Naive B cell (primary cell): ENCODE measurements at regions not wholly inside any gene's neighbourhood (a gene's known extent, or its start where the extent isn't known, plus 50 kb on each side); places are given as distances from the start of the nearest gene placed in this dataset.
A peak's percentile ranks its signal among the peaks of the same experiment; 100 is the strongest.

Experiments used
- ATAC-seq, 2 donors: fragments of 150-1000 bp; cut with Tn5 transposase; 2 replicates each; pipeline ENCODE4 v1.10.0; 2021; ENCODE audit warnings: low read depth in 2 of 2, mild to moderate bottlenecking in 2 of 2, moderate library complexity in 2 of 2
- DNase-seq: peaks from one replicate; pipeline ENCODE4 v3.0.0; 2022
- H3K27ac Mint-ChIP-seq, 6 donors: one replicate each; pipeline ENCODE4 v1.8.0; 2020 to 2022; ENCODE audit warnings: mild to moderate bottlenecking in 6 of 6, mixed read lengths in 6 of 6, moderate library complexity in 5 of 6, inconsistent platforms in 2 of 6
- H3K27me3 Mint-ChIP-seq, 3 donors: one replicate each; pipeline ENCODE4 v1.8.0; 2021 to 2022; ENCODE audit warnings: mixed read lengths in 3 of 3, mild to moderate bottlenecking in 1 of 3
- H3K36me3 Mint-ChIP-seq, 2 donors: one replicate each; pipeline ENCODE4 v1.8.0; 2020 to 2022; ENCODE audit warnings: mixed read lengths in 2 of 2, inconsistent platforms in 1 of 2, mild to moderate bottlenecking in 1 of 2
- H3K4me1 Mint-ChIP-seq, 3 donors: one replicate each; pipeline ENCODE4 v1.8.0; 2020 to 2022; ENCODE audit warnings: mixed read lengths in 3 of 3, inconsistent platforms in 1 of 3, mild to moderate bottlenecking in 1 of 3, moderate library complexity in 1 of 3
- H3K4me3 Mint-ChIP-seq, 8 donors: one replicate each; pipeline ENCODE4 v1.8.0; 2020 to 2022; ENCODE audit warnings: mild to moderate bottlenecking in 8 of 8, mixed read lengths in 8 of 8, moderate library complexity in 8 of 8, inconsistent platforms in 2 of 8
- H3K9me3 Mint-ChIP-seq, 7 donors: one replicate each; pipeline ENCODE4 v1.8.0; 2020 to 2022; ENCODE audit warnings: mixed read lengths in 7 of 7, mild to moderate bottlenecking in 5 of 7, inconsistent platforms in 2 of 7, moderate library complexity in 1 of 7

- Mint-ChIP-seq H3K4me1 (no peaks in the 10 kb centered on the region), H3K27ac (no peak overlapping the region), H3K4me3 (no peak overlapping the region), H3K27me3 (no peaks in the 10 kb centered on the region), H3K36me3 (no peaks in the 10 kb centered on the region), H3K9me3 (no peaks in the 10 kb centered on the region)
- DNase-seq, result no peak
- no peak for ATAC-seq
These were observed 176.2 kb downstream of the ADGRL4 start for GRCh38 chr1:78830321-78830720.

GRCh38 chr1:78831731-78832360, 174.7 kb downstream of the ADGRL4 start:
- Mint-ChIP-seq H3K4me1 (no peaks in the 10 kb centered on the region), H3K9me3 (no peaks in the 10 kb centered on the region), H3K4me3 (no peak overlapping the region), H3K27me3 (no peaks in the 10 kb centered on the region), H3K36me3 (no peaks in the 10 kb centered on the region), H3K27ac (peak overlapping the region in 1 of 6 donors; percentile 66)
- no peak for ATAC-seq
- DNase-seq, result no peak

GRCh38 chr1:78833491-78833890, 173.0 kb downstream of the ADGRL4 start:
- H3K36me3 Mint-ChIP-seq, result no peaks in the 10 kb centered on the region
- no peaks in the 10 kb centered on the region for H3K4me1 Mint-ChIP-seq
- no peak for DNase-seq
- H3K27ac Mint-ChIP-seq, result no peak overlapping the region
- ATAC-seq, result no peak
- H3K4me3 Mint-ChIP-seq, result no peak overlapping the region
- no peaks in the 10 kb centered on the region for H3K27me3 Mint-ChIP-seq
- no peaks in the 10 kb centered on the region for H3K9me3 Mint-ChIP-seq

GRCh38 chr1:78834201-78834741, 172.3 kb downstream of the ADGRL4 start:
- no peak overlapping the region for H3K27ac Mint-ChIP-seq

GRCh38 chr1:78836726-78837125, 169.8 kb downstream of the ADGRL4 start:
- Mint-ChIP-seq H3K9me3 (no peaks in the 10 kb centered on the region), H3K27me3 (no peaks in the 10 kb centered on the region), H3K27ac (no peak overlapping the region), H3K4me3 (no peak overlapping the region), H3K4me1 (no peaks in the 10 kb centered on the region), H3K36me3 (no peaks in the 10 kb centered on the region)
- ATAC-seq, result no peak
- DNase-seq, result no peak

More at GRCh38 chr1:78834201-78834741, 172.3 kb downstream of the ADGRL4 start:
- DNase-seq (no peak), ATAC-seq (no peak)
- Mint-ChIP-seq H3K27me3 (no peaks in the 10 kb centered on the region), H3K4me3 (no peak overlapping the region), H3K36me3 (no peaks in the 10 kb centered on the region), H3K9me3 (no peaks in the 10 kb centered on the region), H3K4me1 (no peaks in the 10 kb centered on the region)

GRCh38 chr1:78839704-78840277, 166.7 kb downstream of the ADGRL4 start:
- H3K4me1 Mint-ChIP-seq, result no peaks in the 10 kb centered on the region
- H3K27me3 Mint-ChIP-seq, result no peaks in the 10 kb centered on the region
- no peaks in the 10 kb centered on the region for H3K36me3 Mint-ChIP-seq
- ATAC-seq (no peak), DNase-seq (peak; percentile 2)
- H3K27ac Mint-ChIP-seq, result no peak overlapping the region
- no peak overlapping the region for H3K4me3 Mint-ChIP-seq
- peaks cover 0 to 1% (median 0%) of the 10 kb centered on the region in 7 donors for H3K9me3 Mint-ChIP-seq
